GM12892 (cell line): ENCODE measurements at regions not wholly inside any gene's neighbourhood (a gene's known extent, or its start where the extent isn't known, plus 50 kb on each side); places are given as distances from the start of the nearest gene placed in this dataset.

Experiments
- POLR2A ChIP-seq: IDR thresholded peaks from 2 replicates; pipeline ENCODE4 v1.6.1; 2011; ENCODE audit warnings: low read depth, low read length, control low read depth
- POLR2AphosphoS5 ChIP-seq: IDR thresholded peaks from 2 replicates; pipeline ENCODE4 v1.6.1; 2011; ENCODE audit warnings: low read depth, low read length, control low read depth
- TAF1 ChIP-seq: IDR thresholded peaks from 2 replicates; pipeline ENCODE4 v1.6.1; 2011; ENCODE audit warnings: low read depth, mild to moderate bottlenecking, control low read depth, low read length, borderline replicate concordance

DNA sequence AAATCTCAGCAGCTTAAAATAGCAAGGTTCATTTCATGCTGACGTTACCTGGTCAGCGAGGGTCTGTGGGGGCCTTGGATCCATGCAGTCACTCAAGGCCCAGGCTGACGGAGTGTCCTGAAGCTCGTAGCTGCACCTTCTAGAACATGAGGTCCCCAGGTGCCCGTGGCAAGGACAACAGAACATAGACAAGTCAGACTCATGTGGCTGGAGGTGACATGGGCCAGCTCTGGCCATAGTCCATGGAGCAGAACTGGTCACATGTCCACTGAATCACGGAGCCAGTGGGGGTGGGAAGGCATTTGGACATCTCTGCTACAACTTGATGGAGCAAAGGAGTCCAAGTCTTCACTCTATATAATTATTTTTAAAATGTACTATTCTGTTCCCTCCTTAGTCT, 233.2 kb downstream of the ACKR3 start:
- no peak for TF ChIP-seq POLR2A
- TF ChIP-seq POLR2AphosphoS5 = no peak
- TF ChIP-seq TAF1 = no peak
